Tibial nerve (tissue), 4 donors: ENCODE measurements at regions not wholly inside any gene's neighbourhood (a gene's known extent, or its start where the extent isn't known, plus 50 kb on each side); places are given as distances from the start of the nearest gene placed in this dataset.

Source experiments
- DNase-seq, 2 donors: peaks; one replicate each; pipeline ENCODE4 v3.0.0-alpha.2; 2019; ENCODE audit warnings: low spot score in 2 of 2
- H3K27ac ChIP-seq, 4 donors: fragments of 200-600 bp; sonication (generic) in 3 of 4; one replicate each; pipeline ENCODE4 v1.5.1; 2017 to 2019; ENCODE audit warnings: mild to moderate bottlenecking in 1 of 4
- H3K27me3 ChIP-seq, 2 donors: fragments of 200-600 bp; sonication (generic) in 1 of 2; one replicate each; pipeline versions ENCODE4 v1.5.1 to v1.6.0; 2017 to 2019
- H3K36me3 ChIP-seq, 3 donors: fragments of 200-600 bp; sonication (generic); one replicate each; pipeline ENCODE4 v1.5.1; 2018 to 2019
- H3K4me1 ChIP-seq, 4 donors: fragments of 200-600 bp; sonication (generic) in 3 of 4; one replicate each; pipeline ENCODE4 v1.5.1; 2017 to 2019
- H3K4me3 ChIP-seq, 4 donors: fragments of 200-600 bp; sonication (generic) in 3 of 4; one replicate each; pipeline ENCODE4 v1.5.1; 2017 to 2019; ENCODE audit warnings: mild to moderate bottlenecking in 1 of 4, moderate library complexity in 1 of 4
- H3K9me3 ChIP-seq, 4 donors: fragments of 200-600 bp; sonication (generic) in 3 of 4; one replicate each; pipeline ENCODE4 v1.5.1; 2017 to 2019
- EP300 ChIP-seq, 2 donors: sonication (generic); formaldehyde crosslinking; IDR thresholded peaks; one replicate each; pipeline ENCODE4 v1.6.1; 2017; ENCODE audit warnings: antibody characterized with exemption in 2 of 2, mild to moderate bottlenecking in 1 of 2
- POLR2A ChIP-seq, 2 donors: fragments of 450-650 bp; IDR thresholded peaks; one replicate each; pipeline ENCODE4 v1.6.1; 2017; ENCODE audit warnings: antibody characterized with exemption in 2 of 2, mild to moderate bottlenecking in 2 of 2, moderate library complexity in 2 of 2
- WGBS, 2 donors: methylation state at CpG; one replicate each; pipeline ENCODE4 v1.1.5; 2018; 5-methylcytosine and 5-hydroxymethylcytosine counted together
- TF ChIP-seq, protein P1 (sequence below), 5 experiments: fragments of 200-600 bp in 3 of 5; fragments of 450-650 bp in 2 of 5; sonication (generic) in 3 of 5; IDR thresholded peaks; one replicate each; pipeline ENCODE4 v1.5.1; 2016 to 2019; ENCODE audit warnings: antibody characterized with exemption in 5 of 5, mild to moderate bottlenecking in 3 of 5, moderate library complexity in 2 of 5

DNA sequence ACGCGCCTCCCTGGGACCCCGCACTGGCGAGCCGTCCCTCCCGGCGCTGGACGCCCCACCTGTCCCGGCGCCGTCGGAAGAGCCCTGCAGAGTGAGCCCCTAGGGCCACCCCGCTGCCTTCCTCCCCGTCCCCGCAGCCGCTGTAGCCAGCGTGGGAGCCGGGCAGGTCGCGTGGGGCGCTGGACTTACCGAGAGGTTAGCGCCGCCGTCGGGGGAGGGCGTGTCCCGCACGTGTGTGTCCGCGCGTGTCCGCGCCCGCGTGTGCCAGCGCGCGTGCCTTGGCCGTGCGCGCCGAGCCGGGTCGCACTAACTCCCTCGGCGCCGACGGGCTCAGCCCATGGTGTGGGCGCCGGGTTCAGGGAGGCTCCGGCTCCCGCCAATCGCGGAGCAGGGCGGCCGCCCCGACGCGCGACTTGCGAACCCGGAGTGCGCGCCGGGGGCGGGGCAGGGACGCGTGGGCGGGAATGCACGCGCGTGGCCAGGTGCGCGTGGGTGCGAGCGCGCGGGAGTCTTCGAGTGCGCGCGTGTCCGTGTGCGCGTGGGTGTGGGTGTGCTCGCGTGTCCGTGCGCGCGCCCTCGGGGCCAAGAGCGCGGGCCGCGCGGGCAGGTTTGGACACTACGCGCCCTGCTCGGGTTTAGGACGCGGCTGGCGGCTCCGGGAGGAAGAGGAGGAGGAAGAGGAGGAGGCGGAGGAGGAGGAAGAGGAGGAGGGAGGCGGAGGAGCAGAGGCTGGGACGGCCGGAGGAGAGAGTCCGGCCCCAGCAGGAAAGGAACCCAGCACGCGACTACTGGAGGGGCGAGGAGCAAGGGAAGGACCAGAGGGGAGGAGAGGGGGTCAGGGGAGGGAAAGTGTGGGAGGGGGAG lies 145.2 kb upstream of the ETS2 start:
- Histone ChIP-seq H3K27me3 (peaks cover 0 to 69% of the 10 kb centered on the region in 2 donors), H3K36me3 (no peaks in the 10 kb centered on the region), H3K4me1 (peaks cover 0 to 23% (median 0%) of the 10 kb centered on the region in 4 donors), H3K4me3 (peak overlapping the region; percentile 29 to 55 (median 36)), H3K27ac (no peak overlapping the region), H3K9me3 (no peaks in the 10 kb centered on the region)
- no peak for TF ChIP-seq POLR2A (IDR thresholded peaks at IDR 0.05)
- no peak for TF ChIP-seq EP300 (IDR thresholded peaks at IDR 0.05)
- TF ChIP-seq, protein P1, sequence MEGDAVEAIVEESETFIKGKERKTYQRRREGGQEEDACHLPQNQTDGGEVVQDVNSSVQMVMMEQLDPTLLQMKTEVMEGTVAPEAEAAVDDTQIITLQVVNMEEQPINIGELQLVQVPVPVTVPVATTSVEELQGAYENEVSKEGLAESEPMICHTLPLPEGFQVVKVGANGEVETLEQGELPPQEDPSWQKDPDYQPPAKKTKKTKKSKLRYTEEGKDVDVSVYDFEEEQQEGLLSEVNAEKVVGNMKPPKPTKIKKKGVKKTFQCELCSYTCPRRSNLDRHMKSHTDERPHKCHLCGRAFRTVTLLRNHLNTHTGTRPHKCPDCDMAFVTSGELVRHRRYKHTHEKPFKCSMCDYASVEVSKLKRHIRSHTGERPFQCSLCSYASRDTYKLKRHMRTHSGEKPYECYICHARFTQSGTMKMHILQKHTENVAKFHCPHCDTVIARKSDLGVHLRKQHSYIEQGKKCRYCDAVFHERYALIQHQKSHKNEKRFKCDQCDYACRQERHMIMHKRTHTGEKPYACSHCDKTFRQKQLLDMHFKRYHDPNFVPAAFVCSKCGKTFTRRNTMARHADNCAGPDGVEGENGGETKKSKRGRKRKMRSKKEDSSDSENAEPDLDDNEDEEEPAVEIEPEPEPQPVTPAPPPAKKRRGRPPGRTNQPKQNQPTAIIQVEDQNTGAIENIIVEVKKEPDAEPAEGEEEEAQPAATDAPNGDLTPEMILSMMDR (IDR thresholded peaks at IDR 0.05): no peak
- no peak for DNase-seq
- 2% methylated on average over 87 to 99 of the region's 113 CpGs for WGBS, 2 donors

DNA sequence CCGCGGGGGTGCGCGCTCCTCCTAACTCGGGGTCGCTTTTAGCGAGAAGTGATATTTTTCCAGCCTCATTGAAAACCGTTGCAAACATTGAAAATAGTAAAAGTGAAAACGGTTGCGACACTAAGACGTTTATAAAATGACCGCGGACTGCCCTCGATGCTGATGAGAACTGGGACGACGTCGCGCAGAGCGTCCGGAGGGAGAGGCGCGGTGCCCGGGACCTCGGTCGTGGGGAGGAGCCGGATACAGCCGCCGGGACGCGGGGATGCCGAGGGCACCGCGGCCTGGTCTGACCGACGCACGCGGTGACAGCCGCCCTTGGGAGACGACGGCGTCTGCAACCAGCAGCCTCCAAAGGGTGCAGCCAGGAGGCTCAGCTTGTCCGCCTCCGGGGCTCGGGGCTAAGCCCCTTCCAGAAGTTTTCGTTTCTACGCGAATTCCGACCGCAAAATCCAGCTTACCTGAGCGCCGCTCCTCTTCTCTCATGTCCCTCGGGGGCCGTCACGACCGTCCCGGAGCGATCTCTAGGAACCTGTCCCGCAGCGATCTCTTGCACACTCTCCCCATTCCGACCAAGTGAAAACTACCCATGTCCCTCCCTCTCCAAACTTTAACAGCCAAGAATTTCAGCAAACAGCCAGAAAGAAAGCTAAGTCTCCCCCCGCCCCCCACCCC lies 144.4 kb upstream of the ETS2 start:
- Histone ChIP-seq H3K9me3 (no peaks in the 10 kb centered on the region), H3K4me1 (peaks cover 0 to 23% (median 0%) of the 10 kb centered on the region in 4 donors), H3K27me3 (peaks cover 0 to 71% of the 10 kb centered on the region in 2 donors), H3K4me3 (peak overlapping the region; percentile 29 to 55 (median 36)), H3K27ac (no peak overlapping the region), H3K36me3 (no peaks in the 10 kb centered on the region)
- TF ChIP-seq, protein P1 (IDR thresholded peaks at IDR 0.05): no peak
- TF ChIP-seq POLR2A (IDR thresholded peaks at IDR 0.05) (no peak), EP300 (IDR thresholded peaks at IDR 0.05) (no peak)
- no peak for DNase-seq
- WGBS, 2 donors: 2% methylated on average over 61 of the region's 61 CpGs

- H3K9me3 ChIP-seq: no peaks in the 10 kb centered on the region
- peak overlapping the region in 1 of 4 donors; percentile 55 for H3K4me3 ChIP-seq
- no peaks in the 10 kb centered on the region for H3K36me3 ChIP-seq
- H3K4me1 ChIP-seq: peaks cover 0 to 23% (median 0%) of the 10 kb centered on the region in 4 donors
- H3K27me3 ChIP-seq: peaks cover 0 to 64% of the 10 kb centered on the region in 2 donors
- DNase-seq: no peak
- TF ChIP-seq EP300 (IDR thresholded peaks at IDR 0.05) (no peak), POLR2A (IDR thresholded peaks at IDR 0.05) (no peak)
- TF ChIP-seq, protein P1 (IDR thresholded peaks at IDR 0.05): no peak
- no peak overlapping the region for H3K27ac ChIP-seq
- 9 to 16% methylated on average over 8 of the region's 8 CpGs for WGBS, 2 donors
These were observed 143.7 kb upstream of the ETS2 start for GRCh38 chr21:38661889-38662568.

DNA sequence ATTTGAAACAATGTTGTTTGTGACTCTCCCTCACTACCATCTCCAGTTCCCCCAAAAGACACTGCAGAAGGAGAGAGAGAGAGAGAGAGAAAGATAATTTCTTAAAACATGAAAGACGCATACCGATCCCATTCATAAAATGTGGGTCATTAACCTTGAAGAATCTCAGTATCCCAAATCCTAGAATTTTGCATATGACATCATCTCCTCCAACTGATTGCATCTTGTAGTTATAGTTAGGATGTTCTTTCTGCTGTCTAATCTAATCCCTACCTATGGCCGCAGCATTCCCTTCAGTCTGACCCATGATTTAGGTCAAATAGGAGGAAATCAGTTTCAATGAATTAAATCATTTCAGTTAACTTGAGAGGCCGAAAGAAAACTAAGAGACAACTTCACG lies 142.4 kb upstream of the ETS2 start:
- Histone ChIP-seq H3K36me3 (no peaks in the 10 kb centered on the region), H3K27ac (no peak overlapping the region), H3K4me3 (no peak overlapping the region), H3K27me3 (peaks cover 0 to 54% of the 10 kb centered on the region in 2 donors), H3K9me3 (no peaks in the 10 kb centered on the region), H3K4me1 (peaks cover 0 to 23% (median 0%) of the 10 kb centered on the region in 4 donors)
- TF ChIP-seq, protein P1 (IDR thresholded peaks at IDR 0.05): no peak
- TF ChIP-seq POLR2A (IDR thresholded peaks at IDR 0.05): no peak
- no peak for TF ChIP-seq EP300 (IDR thresholded peaks at IDR 0.05)
- no peak for DNase-seq
- WGBS, 2 donors: 73 to 81% methylated on average over 5 of the region's 5 CpGs
